ENCODE measurements at regions not wholly inside any gene's neighbourhood (a gene's known extent, or its start where the extent isn't known, plus 50 kb on each side); places are given as distances from the start of the nearest gene placed in this dataset.
"Not testable (repeated sequence)": the region's sequence is repeated elsewhere in the genome, so short reads cannot be mapped to it uniquely, and the experiment has no call there.

DNA sequence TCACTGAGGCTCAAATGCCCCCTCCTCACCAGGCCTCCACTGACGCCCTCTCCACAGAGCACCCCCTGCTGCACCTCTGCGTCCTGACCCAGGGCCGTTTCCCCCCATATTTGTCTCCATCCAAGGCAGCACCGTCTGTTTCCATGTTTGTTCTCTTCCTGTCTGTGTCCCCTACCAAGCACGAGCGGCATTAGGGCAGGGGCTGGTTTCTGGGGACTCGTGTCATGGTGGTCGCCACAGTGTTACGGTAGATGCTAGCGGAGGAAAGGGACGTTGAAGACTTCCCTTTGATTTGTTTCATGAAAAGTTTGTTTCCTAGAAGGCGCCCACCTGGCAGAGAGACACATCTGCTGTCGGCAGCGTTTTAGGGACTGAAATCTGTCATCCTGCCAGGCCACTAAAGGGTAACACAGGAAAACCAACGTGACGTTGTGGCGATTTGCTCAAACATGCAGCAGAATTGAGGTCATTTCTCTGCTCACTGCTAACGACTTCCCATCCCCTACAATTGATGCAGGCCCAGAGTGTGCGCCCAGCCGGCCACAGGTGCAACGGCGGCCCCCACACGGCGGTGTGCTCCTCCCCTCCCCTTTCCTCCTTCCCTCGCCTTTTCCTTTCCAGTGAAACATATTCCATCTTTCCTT is 79.3 kb upstream of the IRX4 start:
- no peak for DNase-seq

DNA sequence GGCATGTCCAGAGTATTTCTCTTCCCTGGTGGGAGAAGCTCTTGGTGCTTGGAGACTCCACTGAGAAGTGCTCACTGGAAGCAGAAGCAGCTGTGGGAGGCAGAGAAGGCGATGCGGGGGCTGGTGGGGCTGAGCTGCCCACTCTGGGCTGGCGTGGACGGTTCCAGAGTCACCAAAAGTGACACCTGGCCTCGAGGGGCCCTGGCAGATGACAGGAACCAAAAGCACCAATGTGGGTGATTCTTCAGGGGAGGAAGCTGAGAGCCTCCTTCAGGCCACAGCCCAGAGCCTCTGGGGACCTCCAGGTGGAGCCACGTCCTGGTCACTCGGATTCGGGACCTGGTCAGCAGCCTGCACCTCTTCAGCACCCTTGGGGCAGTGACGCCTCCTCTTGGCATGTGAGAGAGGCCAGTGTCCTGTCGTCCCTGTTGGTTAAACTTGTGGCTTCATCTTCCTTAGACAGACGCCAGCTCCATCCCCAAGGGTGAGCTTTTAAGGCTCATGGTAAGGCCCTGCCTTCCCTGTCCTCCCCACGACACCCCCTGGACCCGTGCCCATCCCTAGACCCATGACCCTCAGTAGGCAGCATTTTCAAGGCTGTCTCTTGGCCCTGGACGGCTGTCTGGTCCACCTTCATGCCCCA is 78.7 kb upstream of the IRX4 start:
- DNase-seq = no peak

DNA sequence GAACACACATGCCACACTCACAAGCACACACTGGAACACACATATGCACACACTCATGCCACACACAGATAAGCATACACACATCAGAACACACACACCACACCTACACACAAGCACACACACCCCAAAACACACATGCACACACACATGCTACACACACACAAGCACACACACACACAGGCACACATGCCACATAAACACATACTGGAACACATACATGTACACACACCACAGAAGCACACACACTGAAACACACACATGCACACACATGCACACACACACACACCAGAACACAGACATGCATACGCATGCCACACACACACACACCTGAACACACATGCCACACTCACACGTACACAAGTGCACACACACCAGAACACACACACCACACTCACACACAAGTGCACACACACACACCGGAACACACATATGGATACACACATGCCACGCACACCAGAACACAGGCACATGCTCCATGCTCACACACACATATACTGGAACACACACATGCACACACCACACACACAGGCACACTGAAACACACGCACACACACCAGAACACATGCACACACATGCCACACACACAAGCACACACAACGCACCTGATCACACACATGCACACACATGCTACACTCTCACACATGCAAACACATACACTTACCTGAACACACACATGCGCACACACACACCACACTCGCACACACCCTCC is 78.0 kb upstream of the IRX4 start:
- DNase-seq = no peak

DNA sequence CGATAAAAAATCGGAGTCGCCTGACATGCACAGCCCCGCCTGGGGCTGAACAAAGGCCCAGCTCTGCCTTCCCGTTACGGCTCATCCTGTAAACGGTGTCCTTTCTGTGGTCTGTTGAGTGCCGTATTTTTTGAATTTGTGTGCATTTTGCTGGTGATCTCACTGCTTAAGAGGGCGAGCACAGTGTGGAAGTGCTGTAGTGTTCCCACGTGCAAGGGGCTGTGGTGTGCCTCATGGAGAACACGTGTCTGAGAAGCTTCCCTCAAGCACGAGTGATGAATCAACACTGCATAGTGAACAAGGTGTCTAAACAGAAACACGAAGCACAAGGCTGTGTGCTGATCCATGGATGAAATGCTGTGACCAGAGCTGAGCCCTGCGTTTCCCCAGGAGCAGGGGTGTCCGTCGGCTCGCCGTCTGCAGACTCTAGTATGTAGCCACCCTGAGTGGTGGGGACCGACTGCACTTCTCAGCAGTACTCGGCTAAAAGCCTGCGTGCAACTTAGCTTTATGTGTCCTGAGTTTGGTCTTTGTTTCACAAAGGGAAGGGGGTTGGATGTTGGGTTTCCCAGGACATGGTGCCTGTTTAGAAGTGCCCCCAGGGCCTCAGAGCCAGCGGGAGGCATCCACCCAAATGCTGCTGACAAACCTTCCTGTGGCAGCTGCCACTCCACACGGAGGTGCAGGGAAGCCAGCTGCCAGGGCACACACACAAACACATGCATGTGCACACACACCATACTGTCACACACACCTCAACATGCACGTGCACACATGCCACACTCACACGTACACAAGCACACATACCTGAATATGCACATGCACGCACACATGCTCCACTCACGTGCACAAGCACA is 77.2 kb upstream of the IRX4 start:
- no peak for DNase-seq

DNA sequence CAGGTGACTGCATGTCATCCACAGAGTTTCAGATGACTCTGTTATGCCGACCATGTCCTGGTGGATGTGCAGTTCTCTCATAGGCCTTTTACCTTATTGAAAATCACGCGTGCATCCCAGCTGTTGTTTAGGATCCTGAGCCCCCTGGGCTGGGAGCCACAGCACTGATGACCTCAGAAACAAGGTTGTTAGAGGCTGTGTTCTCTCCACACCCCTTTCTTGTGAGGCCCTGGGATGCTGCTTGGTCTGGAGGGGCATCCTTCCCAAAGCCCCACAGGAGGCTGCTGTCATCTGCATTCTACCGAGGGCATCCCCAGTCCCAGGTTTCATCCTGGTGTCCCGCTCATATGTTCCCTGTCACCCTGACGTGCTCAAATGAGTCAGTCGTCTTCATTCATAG is 76.5 kb upstream of the IRX4 start:
- DNase-seq = no peak

DNA sequence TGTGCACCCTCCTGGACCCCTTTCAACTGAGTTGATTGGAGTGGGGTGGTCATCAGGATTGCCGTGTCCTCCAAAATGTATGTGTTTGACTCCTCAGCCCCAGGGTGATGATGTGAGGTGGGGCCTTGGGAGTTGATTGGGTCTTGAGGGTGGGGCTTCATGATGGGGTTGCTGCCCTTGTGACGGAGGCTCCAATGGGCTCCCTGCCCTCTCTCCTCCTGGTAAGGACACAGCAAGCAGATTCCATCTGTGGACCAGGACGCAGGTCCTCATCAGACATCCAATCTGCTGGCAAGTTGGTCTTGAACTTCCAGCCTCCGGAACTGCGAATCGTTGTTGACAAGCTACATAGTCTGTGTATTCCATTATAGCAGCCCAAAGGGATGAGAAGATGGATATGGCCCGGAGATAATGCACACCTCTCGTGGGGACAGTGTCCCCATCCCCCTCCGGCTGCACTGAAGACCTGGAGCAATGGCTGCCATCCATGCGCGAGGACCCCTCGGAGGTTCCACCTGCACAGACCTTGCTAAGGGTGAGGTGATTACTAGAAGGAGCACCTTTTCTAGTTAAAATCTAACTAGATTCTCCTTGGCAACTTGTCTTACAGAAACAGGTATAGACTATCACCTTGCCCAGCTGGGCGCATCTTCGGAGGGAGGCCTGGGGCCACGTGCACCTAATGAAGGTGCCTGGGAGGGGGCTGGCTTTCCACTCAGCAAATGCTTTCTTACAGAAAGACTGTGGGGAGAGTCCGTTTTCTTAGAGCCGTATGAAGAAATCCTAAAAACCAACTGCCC is 75.7 kb upstream of the IRX4 start:
- no peak for DNase-seq

DNA sequence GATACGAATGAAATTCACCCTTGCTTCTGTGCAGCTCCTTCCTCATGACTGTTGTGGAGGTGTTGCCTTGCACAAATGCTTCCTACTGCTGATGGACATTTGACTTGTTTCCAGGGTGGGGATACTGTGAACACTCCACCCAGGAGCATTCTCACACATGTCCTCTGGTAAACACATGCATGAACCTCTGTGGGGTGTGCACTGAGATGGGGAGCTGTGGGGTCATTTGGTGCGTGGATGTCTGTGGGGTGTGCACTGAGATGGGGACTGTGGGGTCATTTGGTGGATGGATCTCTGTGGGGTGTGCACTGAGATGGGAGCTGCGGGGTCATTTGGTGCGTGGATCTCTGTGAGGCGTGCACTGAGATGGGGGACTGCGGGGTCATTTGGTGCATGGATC is 72.9 kb upstream of the IRX4 start:
- no peak for DNase-seq

DNA sequence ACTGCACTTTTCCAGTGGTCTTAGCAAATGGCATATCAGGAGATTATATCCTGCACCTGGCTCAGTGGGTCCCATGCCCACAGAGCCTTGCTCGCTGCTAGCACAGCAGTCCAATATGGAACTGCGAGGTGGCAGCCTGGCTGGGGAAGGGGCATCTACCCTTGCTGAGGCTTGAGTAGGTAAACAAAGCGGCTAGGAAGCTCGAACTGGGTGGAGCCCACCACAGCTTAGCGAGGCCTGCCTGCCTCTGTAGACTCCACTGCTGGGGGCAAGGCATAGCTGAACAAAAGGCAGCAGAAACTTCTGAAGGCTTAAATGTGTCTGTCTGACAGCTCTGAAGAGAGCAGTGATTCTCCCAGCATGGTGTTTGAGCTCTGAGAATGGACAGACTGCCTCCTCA is 71.0 kb upstream of the IRX4 start:
- DNase-seq = not testable (repeated sequence)

DNA sequence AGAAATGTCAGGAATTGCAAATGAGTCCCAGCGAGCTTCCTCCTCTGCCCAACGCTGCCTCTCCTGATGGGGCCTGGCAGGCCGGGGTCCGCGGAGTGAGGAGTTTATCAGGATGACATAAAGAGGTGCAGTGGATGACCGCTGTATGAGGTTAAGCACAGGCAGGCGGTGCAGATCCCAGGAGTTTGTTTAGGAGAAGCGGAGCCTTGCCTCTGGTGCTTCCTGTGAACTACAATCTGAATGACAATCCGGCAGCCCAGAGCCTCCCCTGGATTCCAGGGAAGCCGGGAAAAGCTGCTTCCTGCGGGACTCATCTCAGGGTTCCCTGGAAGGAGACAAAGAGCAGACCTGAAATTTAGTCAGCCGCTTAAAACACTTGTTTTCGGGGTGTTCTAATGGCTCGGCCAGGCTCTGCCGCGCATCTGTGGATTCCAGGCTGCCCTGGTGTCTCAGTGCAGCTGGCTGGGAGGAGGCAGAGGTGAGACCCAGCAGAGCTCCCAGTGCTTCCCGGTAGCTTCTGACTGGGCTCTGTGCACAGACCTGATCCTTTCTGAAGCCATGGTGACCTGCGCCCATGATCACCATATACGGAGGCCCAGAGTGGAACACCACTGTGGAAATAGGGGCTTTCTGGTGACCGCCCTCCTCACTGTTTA is 69.8 kb upstream of the IRX4 start:
- DNase-seq = no peak

DNA sequence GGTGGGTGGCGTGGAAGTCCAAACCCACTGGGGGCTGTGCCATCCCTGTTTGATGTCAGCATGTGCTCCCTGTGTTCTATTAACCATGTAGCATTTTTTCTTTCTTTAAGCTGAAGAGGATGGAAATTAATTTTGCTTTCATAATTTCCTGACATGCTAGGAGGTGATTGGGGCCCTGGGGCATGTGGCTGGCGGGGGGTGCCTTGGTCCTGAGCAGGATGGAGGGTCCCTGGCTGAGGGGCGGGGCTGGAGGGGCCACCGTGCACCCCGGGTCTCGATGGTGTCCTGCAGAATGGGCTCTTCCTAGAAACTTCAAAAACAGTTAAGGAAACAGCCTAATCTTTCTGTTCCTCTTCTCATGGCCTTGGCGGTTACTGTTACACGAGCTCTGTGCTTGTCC is 69.3 kb upstream of the IRX4 start:
- DNase-seq = no peak

DNA sequence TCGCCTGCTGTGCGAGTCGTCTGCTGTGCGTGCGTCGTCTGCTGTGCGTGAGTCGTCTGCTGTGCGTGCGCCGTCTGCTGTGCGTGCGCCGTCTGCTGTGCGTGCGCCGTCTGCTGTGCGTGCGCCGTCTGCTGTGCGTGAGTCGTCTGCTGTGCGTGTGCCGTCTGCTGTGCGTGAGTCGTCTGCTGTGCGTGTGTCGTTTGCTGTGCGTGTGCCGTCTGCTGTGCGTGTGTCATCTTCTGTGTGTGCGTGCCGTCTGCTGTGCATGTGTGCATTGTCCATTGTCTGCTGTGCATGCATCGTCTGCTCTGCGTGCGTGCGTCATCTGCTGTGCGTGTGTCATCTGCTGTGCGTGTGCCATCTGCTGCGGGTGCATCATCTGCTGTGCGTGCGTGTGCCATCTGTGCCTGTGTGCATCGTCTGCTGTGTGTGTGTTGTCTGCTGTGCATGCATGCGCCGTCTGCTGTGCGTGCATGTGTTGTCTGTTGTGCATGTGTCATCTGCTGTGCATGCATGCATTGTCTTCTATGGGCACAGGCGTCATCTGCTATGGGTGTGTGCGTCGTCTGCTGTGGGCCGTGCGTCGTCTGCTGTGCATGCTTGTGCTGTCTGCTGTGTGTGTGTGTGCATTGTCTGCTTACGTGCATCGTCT is 68.6 kb upstream of the IRX4 start:
- no peak for DNase-seq

DNA sequence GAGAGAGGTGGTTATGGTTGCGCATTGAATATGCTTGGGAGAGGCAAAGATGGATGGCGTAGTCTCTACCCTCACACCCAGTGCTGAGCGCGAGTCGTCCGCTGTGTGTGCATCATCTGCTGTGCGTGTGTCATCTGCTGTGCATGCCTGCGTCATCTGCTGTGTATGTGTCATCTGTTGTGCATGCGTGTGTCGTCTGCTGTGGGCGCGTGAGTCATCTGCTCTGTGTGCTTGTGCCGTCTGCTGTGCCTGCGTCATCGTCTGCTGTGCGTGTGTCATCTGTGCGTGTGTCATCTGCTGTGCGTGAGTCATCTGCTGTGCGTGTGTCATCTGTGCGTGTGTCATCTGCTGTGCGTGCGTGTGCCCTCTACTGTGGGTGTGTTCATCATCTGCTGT is 68.0 kb upstream of the IRX4 start:
- DNase-seq = no peak

DNA sequence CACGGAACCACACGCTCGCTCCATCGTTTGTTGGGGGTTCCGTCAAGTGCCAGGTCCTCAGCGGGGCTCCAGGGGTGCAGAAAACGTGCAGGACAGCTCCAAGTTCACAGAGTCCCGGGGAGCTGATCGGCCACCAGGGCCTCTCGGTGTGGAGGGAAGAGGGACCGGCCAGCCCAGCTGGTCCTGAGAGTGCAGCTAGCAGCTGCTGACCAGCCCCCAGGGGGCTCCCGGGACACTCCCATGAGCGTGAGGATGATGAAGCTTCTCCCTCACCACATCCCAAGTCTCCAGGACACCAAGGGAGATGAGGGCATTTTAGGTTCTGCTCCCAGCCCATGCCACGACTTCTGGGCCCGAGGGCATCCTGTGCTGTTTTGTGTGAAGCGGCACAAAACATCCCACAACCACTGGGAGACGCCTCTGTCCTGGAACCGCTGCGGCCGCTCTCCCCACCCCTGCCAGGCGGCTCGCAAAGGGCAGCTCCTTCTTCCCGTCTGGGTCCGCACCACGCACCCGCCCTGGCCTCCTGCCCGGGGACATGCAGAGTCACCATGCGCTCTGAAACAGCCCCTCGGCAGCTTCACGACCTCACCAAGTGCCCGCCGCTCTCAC is 67.5 kb upstream of the IRX4 start:
- no peak for DNase-seq

DNA sequence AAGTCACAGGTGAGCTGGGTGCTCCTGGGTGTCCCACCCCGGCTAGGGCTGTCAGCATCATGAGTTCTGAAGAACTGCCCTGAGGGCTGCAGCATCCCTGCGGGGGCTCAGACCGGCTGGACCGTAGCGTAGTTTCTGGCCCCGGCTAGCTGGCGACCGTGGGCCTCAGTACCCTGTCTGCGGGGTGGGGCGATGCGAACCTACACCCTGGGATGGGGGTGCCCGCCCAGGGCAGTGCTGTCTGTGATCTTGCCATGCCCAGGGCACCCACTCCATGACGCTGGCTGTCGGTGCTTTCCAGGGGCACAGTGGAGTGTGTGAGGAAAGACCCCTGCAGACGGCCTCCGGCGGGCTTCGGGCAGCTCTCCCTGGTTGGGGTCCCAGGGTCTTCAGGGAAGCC is 66.5 kb upstream of the IRX4 start:
- no peak for DNase-seq

DNA sequence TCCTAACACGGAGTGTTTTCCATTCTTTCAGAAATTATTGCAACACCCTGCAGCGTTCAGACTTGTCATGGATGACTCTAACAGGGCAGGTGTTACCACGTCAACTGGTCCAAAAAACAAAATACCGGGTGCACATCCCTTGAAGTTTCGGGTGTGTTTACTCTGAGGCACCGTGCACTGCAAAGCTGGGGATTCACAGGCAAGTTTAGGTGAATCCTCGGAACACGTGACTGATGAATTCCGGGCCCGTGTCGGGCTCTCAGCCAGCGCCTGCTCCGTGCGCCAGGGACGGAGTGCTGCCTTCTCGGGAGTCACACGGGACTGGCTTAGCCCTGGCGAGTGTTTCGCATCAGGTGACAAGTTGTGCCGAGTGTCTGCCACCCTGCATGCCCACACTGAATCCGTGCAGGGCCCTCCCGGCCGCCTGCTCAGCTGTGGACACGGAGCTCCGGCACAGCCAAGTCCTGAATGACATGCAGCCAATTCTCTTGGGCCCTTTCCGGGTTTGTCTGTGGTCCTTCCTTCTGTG is 66.0 kb upstream of the IRX4 start:
- no peak for DNase-seq

DNA sequence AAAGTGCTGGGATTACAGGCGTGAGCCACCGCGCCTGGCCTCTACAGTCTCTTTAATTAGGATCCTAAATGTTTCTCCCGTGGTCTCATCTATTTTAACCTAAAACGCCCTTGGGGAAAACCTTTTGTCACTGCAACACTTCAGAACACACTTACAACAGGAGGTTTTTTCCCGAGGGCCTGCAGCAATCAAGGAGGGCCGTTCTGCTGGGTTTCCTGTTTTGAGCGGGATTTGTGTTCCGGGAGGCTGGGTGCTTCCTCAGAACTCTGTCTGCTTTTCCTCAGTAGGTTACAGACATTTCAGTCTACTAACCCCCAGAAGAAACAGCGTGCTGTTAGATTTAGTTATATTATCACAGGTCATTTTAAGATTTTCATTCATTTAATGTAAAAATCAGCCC is 65.4 kb upstream of the IRX4 start:
- no peak for DNase-seq

DNA sequence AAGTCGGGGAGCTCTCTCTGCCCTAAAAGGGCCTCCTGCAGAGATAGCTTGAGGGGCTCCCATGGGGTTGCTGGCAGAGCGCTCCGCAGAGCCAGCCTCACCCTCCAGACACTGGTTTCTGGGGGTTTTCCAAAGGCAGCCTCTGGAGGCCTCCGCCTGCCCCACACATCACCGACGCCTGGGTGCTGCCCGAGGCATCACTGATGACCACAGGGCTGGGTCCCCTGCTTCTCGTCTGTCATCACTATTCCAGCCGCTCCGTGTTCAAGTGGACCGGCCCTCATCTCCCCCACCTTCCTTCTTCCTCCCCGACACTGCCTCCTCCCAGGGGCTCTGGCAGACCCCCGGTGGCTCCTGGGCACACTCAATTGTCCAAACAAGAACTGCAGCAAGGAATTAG is 64.1 kb upstream of the IRX4 start:
- DNase-seq = no peak

DNA sequence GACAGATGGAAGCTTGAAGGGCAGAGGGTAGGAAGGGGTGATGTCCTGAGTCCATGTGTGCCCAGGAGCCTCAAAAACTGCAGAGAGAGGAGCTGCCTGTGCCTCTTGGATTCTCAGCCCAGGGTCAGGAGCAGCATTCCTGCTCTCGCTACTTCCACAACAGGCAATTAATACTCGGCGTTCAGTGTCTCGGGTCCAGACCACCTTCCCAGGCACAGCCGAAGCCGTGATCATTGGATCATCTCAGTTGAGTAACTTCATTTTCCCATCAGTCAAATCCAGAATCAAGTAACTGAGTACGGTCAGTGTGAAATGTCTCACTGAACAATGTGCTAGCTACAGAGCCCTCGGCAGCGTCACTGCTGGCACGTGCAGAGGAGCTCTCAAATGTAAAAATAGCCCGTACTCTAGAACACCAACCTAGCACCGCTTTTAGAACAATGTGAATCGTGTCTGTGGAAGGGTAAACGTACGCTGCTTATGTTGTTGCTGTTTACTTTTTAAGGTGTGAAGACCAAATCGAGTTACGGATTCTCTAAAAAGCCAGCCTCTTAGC is 63.5 kb upstream of the IRX4 start:
- DNase-seq = no peak

DNA sequence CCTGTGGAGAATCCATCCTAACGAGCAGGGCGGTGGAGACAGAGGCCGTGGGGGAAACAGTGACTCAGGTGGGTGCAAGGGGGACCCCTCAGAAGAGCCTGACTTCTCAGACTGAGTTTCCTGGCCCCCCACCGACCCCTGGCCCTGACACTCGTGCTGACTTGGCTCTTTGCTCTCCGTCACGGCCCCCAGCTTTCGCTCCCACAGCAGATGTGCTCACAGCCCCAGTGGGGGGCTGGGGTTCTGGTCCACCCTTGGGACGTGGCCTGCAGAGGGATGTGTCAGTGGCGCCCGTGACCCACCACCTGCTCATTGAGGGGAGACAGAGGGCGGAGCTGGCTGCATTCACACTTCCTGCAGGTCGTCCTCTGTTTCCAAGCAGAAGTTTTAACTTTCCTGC is 62.9 kb upstream of the IRX4 start:
- DNase-seq = no peak

DNA sequence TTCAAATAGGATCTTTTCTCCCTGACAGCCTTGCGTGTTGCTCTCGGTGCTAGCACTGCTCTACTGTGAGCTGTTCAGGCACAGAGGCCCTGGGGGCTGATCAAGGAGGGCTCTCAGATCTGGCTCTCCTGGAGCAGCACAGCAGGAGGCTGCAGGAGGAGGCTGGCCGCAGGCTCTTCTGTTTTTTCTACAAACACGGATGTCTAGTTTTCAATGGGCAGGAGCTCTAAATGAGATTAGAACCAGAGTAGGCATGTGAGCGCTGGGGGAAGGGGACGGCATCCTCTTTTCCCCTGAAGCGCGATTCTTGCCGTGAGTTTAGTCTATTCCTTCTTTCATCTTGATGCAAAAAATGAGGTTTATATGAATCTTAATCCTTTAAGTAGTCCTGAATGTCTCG is 61.7 kb upstream of the IRX4 start:
- DNase-seq = no peak

DNA sequence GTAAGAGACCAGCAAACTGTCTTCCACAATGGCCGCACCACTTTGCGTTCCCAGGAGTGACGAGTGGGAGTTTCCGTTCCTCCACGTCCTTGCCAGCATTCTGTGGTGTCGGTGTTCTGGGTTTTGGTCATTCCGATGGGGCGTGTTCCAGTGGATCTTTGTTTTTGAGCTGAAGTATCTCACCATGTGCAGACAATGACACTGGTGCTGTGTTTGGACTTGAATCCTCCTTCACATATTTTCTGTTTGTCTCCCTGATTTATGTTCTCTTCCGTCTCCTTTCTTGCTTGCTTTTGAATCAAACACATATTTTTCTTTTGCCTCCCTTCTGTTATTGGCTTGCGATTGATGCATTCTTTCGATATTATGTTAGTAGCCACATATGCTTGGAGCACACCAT is 60.8 kb upstream of the IRX4 start:
- DNase-seq = no peak

All from activated T-cell treated with anti-CD3 and anti-CD28 coated beads for 4 hours (primary cell).